ENCODE measurements at regions not wholly inside any gene's neighbourhood (a gene's known extent, or its start where the extent isn't known, plus 50 kb on each side); places are given as distances from the start of the nearest gene placed in this dataset.

DNA sequence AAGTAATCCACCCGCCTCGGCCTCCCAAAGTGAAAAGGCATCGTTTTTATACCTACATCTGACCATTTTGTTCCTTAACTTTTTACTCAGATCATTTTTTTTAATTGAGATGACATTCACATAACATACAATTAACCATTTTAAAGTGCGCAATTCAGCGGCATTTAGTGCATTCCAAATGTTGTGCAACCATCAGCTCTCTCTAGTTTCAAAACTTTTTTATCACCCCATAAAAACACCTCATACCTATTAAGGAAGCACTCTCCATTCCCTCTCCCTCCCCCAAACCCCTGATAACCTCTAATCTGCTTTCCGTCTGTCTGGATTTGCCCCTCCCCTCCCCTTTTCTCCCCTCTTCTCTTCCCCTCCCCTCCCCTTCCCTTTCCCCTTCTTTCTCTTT, 310.1 kb downstream of the UACA start:
- H3K27ac ChIP-seq = no peak overlapping the region
- no peaks in the 10 kb centered on the region for H3K27me3 ChIP-seq
- H3K4me1 ChIP-seq = peaks cover 3% of the 10 kb centered on the region
- intact Hi-C loops (cut with DNase I) = no loop called here
- TF ChIP-seq CTCF (IDR thresholded peaks at IDR 0.05) = no peak
- TF ChIP-seq POLR2AphosphoS5 (IDR thresholded peaks at IDR 0.05; ENCODE audit: insufficient read depth in 1 of 2, low read depth in 1 of 2) = no peak
- no peak for TF ChIP-seq POLR2A (IDR thresholded peaks at IDR 0.05)
- H3K9me3 ChIP-seq = no peaks in the 10 kb centered on the region
- no peak for DNase-seq (ENCODE audit: extremely low spot score in 2 of 2)
- no peak overlapping the region for H3K4me3 ChIP-seq
- no peaks in the 10 kb centered on the region for H3K36me3 ChIP-seq

- intact Hi-C loops (cut with DNase I) = no loop called here
- Histone ChIP-seq H3K27ac (no peak overlapping the region), H3K4me1 (peaks cover 12% of the 10 kb centered on the region), H3K27me3 (no peaks in the 10 kb centered on the region), H3K4me3 (no peak overlapping the region), H3K9me3 (no peaks in the 10 kb centered on the region), H3K36me3 (no peaks in the 10 kb centered on the region)
- DNase-seq (ENCODE audit: extremely low spot score in 2 of 2) = no peak
- TF ChIP-seq POLR2A (IDR thresholded peaks at IDR 0.05) (no peak), POLR2AphosphoS5 (IDR thresholded peaks at IDR 0.05; ENCODE audit: insufficient read depth in 1 of 2, low read depth in 1 of 2) (no peak), CTCF (IDR thresholded peaks at IDR 0.05) (no peak)
These were observed 311.3 kb downstream of the UACA start for GRCh38 chr15:70451821-70452653.

DNA sequence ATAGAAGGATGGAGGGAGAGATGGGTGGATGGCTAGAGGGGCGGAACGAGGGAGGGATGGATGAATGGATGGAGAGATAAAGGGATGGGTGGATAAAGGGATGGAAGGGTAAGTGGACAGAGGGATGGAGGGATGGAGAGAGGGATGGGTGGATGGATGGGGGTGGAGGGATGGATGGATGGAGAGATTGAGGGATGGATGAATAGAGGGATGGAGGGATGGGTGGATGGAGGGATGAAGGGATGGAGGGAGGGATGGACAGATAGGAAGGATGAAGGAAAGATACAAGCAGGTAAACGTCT, 313.3 kb downstream of the UACA start:
- no peaks in the 10 kb centered on the region for H3K36me3 ChIP-seq
- H3K27me3 ChIP-seq = no peaks in the 10 kb centered on the region
- intact Hi-C loops (cut with DNase I) = no loop called here
- H3K27ac ChIP-seq = no peak overlapping the region
- H3K9me3 ChIP-seq = no peaks in the 10 kb centered on the region
- no peak overlapping the region for H3K4me3 ChIP-seq
- no peak for DNase-seq (ENCODE audit: extremely low spot score in 2 of 2)
- H3K4me1 ChIP-seq = peaks cover 14% of the 10 kb centered on the region
- TF ChIP-seq CTCF (IDR thresholded peaks at IDR 0.05) (no peak), POLR2A (IDR thresholded peaks at IDR 0.05) (no peak)

DNA sequence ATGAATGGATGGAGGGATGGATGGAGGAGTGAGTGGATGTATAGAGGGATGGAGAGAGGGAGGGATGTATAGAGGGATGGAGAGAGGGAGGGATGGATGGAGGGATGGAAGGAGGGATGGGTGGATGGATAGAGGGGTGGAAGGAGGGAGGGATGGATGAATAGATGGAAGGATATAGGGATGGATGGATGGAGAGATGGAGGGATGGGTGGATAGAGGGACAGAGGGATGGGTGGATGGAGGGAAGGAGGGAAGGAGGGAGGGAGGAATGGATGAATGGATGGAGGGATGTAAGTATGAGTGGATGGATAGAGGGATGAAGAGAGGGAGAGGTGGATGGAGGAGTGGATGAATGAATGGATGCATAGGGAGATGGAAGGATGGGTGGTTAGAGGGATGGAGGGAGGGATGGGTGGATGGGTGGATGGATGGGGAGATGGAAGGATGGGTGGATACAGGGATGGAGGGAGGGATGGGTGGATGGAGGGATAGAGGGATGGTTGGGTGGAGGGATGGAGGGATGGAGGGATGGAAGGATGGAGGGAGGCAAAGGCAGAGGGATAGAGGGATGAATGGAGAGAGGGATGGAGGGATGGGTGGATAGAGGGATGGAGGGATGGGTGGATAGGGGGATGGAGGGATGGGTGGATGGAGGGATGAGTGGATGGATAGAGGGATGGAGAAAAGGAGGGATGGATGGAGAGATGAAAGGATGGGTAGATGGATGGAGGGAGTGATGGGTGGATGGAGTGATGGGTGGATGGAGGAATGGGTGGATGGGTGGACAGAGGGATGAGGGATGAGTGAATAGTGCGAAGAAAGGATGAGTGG, 313.8 kb downstream of the UACA start:
- peaks cover 14% of the 10 kb centered on the region for H3K4me1 ChIP-seq
- H3K4me3 ChIP-seq = no peak overlapping the region
- DNase-seq (ENCODE audit: extremely low spot score in 2 of 2) = no peak
- TF ChIP-seq POLR2AphosphoS5 (IDR thresholded peaks at IDR 0.05; ENCODE audit: insufficient read depth in 1 of 2, low read depth in 1 of 2) (no peak), CTCF (IDR thresholded peaks at IDR 0.05) (no peak), POLR2A (IDR thresholded peaks at IDR 0.05) (no peak)
- H3K36me3 ChIP-seq = no peaks in the 10 kb centered on the region
- intact Hi-C loops (cut with DNase I) = no loop called here
- H3K27ac ChIP-seq = no peak overlapping the region
- H3K9me3 ChIP-seq = no peaks in the 10 kb centered on the region
- H3K27me3 ChIP-seq = no peaks in the 10 kb centered on the region
